Motor neuron (in vitro differentiated cells): ENCODE measurements at regions not wholly inside any gene's neighbourhood (a gene's known extent, or its start where the extent isn't known, plus 50 kb on each side); places are given as distances from the start of the nearest gene placed in this dataset.
A peak's percentile ranks its signal among the peaks of the same experiment; 100 is the strongest.
"Not testable (repeated sequence)": the region's sequence is repeated elsewhere in the genome, so short reads cannot be mapped to it uniquely, and the experiment has no call there.

Experiments
- ATAC-seq, 8 experiments: fragments of 200-7000 bp; cut with Tn5 transposase; replicated peaks in 6 of 8; 2 replicates each; pipeline ENCODE4 v1.8.0; 2021; ENCODE audit warnings: mild to moderate bottlenecking in 8 of 8, moderate library complexity in 8 of 8
- H3K27ac ChIP-seq, 2 donors: fragments of 250-450 bp; sonication (Bioruptor Pico); 2 replicates each; pipeline ENCODE4 v1.9.0; 2021; ENCODE audit warnings: antibody characterized with exemption in 2 of 2, mild to moderate bottlenecking in 2 of 2, moderate library complexity in 1 of 2
- H3K4me1 ChIP-seq, 2 donors: fragments of 250-450 bp; sonication (Bioruptor Pico); replicated peaks in 1 of 2; 2 replicates each; pipeline ENCODE4 v1.6.1; 2021; ENCODE audit warnings: antibody characterized with exemption in 2 of 2, mild to moderate bottlenecking in 2 of 2, moderate library complexity in 1 of 2
- H3K4me3 ChIP-seq, 5 donors: fragments of 250-450 bp; sonication (Bioruptor Pico); 2 replicates each; pipeline ENCODE4 v1.9.0; 2021; ENCODE audit warnings: antibody characterized with exemption in 5 of 5, mild to moderate bottlenecking in 5 of 5, moderate library complexity in 4 of 5
- WGBS, 10 experiments: fragments of 450-650 bp; shearing (Covaris generic); methylation state at CpG; one replicate each; pipeline ENCODE4 v1.0.0; 2022; 5-methylcytosine and 5-hydroxymethylcytosine counted together
- in situ Hi-C, 9 experiments: fragments of 400-800 bp; cut with MboI; loops; one replicate each; pipeline ENCODE4 v1.15.0; 2021; ENCODE audit warnings: low sequenced_read_pairs in 9 of 9, low pct_unique_long_range_greater_than_20kb in 2 of 9; ENCODE audit not compliant: unreplicated experiment in 9 of 9

DNA sequence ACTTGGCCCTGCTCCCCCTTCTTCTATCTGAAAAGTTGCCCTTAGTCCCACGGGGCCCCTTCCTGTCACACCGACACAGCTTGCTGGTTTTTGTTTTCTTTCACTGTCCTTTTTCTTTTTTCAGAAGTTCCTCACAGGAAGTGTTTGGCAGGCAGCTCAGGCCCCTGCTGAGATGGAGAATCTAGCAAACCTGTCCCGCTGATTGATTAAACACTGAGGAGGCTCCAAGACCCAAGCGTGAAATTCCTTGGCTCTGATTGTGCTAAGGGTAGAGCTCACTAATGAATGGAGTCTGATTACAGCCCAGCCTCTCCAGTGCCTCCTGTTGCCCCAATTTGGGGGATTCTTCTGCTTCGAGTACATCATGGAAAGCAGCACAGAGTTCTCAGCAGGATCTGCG, 365.9 kb upstream of the MEX3C start:
- no peak overlapping the region for H3K4me3 ChIP-seq
- in situ Hi-C loops: no loop called here
- ATAC-seq: no peak
- 0 to 83% (median 38%) methylated on average over 1 to 6 of the region's 6 CpGs; no CpG with 5 or more reads in 3 of the 10 experiments for WGBS, 10 experiments
- no peaks in the 10 kb centered on the region for H3K4me1 ChIP-seq
- H3K27ac ChIP-seq: no peak overlapping the region

DNA sequence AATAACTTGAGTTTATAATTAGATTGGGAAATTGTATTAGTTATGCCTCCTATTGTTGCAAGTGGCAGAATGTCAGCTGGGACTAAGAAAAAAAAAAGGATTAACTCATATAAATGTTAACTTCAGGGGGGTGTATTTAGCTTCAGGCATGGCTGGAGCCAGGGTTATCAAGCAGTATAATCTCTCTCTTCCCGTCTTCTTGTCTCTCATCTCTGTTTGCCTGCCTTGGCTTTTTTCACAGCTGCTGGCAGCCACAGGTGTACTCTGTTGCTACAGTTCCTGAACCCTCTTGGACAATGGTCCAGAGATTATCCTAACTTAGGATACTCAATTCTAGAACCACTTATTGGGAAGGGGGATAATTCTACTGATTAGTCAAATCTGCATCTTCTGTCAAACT, 370.7 kb upstream of the MEX3C start:
- H3K4me1 ChIP-seq: no peaks in the 10 kb centered on the region
- in situ Hi-C loops: no loop called here
- 20 to 100% (median 86%) methylated on average over 1 of the region's 1 CpG; no CpG with 5 or more reads in 7 of the 10 experiments for WGBS, 10 experiments

DNA sequence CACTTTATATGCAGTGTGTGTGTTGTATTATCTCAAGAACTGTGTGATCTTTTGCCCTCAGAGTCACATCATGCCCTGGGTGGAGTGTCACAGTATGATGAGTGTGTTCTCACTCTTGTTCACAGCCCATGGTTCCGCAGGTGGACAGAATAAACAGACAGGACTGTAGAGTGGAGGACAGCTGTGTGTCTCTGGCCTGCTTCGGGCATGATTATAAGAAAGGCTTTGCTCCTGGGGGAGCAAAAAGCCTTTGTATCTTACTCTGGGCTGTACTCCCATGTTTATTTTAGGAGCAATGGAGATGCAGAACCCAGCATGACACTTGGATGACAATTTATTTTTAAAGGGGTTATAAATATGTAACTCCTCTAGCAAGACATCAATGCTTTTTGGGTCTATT, 371.7 kb upstream of the MEX3C start:
- H3K4me3 ChIP-seq: no peak overlapping the region
- no peaks in the 10 kb centered on the region for H3K4me1 ChIP-seq
- in situ Hi-C loops: no loop called here
- H3K27ac ChIP-seq: no peak overlapping the region
- ATAC-seq: peak in 1 of 8 experiments; percentile 70
- 0 to 73% (median 17%) methylated on average over 1 to 2 of the region's 2 CpGs; no CpG with 5 or more reads in 3 of the 10 experiments for WGBS, 10 experiments

More for the DNA sequence above, 370.7 kb upstream of the MEX3C start:
- Histone ChIP-seq H3K4me3 (no peak overlapping the region), H3K27ac (no peak overlapping the region)
- ATAC-seq: no peak

DNA sequence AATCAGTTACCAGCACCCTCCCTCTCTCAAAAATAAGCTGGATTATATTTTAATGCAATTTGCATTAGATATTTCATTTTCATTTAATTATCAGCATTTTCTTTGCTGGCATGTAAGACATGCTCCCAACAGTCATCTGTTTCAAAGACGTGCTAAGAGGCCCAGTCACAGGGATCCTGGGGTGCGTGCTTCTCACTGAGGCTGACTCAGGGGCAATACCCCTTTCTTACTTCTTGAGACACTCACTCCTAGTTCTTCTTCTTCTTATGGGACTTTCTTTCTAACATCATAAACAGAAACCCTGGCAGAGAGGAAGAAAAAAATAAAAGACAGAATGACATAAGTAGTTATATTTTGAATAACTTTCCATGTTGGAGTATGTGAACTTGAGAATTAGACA, 372.1 kb upstream of the MEX3C start:
- no peak for ATAC-seq
- Histone ChIP-seq H3K4me3 (no peak overlapping the region), H3K4me1 (no peaks in the 10 kb centered on the region), H3K27ac (no peak overlapping the region)
- in situ Hi-C loops: no loop called here
- 0 to 100% (median 80%) methylated on average over 1 to 2 of the region's 2 CpGs; no CpG with 5 or more reads in 3 of the 10 experiments for WGBS, 10 experiments

DNA sequence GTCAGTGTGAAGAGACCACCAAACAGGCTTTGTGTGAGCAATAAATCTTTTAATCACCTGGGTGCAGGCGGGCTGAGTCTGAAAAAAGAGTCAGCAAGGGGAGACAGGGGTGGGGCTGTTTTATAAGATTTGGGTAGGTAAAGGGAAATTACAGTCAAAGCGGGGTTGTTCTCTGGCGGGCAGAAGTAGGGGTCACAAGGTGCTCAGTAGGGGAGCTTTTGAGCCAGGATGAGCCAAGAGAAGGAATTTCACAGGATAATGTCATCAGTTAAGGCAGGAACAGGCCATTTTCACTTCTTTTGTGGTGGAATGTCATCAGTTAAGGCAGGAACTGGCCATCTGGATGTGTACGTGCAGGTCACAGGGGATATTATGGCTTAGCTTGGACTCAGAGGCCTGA, 372.6 kb upstream of the MEX3C start:
- 0 to 89% (median 80%) methylated on average over 1 of the region's 4 CpGs; no CpG with 5 or more reads in 4 of the 10 experiments for WGBS, 10 experiments
- H3K4me3 ChIP-seq, in situ Hi-C loops, ATAC-seq, H3K27ac ChIP-seq, H3K4me1 ChIP-seq: not testable (repeated sequence)

DNA sequence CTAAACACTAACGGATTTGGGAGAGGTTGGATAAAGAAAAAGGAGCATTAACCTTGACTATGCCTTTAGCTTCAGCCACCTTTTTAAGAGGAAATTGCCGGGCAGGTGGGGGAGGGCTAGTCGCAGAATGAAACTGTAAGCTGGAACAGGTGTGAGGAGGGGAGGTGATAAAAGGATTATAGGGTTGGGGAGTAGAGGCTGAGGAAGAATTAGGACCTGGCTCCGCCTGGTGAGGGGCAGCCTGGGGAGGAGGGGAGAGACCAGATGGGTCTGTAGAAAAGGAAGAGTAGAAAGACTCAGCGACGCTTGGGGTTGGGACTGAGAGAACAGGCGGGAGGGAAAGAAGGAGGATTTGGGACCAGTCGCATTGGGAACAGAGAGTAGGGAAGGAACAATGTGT, 376.4 kb upstream of the MEX3C start:
- H3K4me3 ChIP-seq, H3K4me1 ChIP-seq, H3K27ac ChIP-seq, ATAC-seq, in situ Hi-C loops: not testable (repeated sequence)
- WGBS, 10 experiments: 0 to 100% (median 53%) methylated on average over 1 to 7 of the region's 8 CpGs; no CpG with 5 or more reads in 3 of the 10 experiments

DNA sequence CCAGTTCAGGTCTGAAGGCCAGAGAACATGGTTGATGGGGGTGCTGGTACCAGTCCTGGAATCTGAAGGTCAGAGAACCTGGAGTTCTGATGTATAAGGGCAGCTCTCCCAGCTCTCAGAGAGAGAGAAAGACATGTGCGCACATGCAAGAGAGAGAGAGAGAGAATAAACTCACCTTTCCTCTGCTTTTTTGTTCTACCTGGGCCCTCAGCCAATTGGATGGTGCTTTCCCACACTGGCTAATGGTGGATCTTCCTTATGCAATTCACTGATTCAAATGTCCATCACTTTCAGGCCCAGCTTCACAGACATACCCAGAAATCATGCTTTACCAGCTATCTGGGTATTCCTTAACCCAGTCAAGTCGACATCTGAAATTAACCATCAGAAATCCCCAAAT, 377.7 kb upstream of the MEX3C start:
- H3K4me1 ChIP-seq: no peaks in the 10 kb centered on the region
- 0 to 100% (median 81%) methylated on average over 1 to 2 of the region's 2 CpGs; no CpG with 5 or more reads in 2 of the 10 experiments for WGBS, 10 experiments
- no peak overlapping the region for H3K4me3 ChIP-seq
- in situ Hi-C loops: no loop called here
- no peak for ATAC-seq
- H3K27ac ChIP-seq: no peak overlapping the region

DNA sequence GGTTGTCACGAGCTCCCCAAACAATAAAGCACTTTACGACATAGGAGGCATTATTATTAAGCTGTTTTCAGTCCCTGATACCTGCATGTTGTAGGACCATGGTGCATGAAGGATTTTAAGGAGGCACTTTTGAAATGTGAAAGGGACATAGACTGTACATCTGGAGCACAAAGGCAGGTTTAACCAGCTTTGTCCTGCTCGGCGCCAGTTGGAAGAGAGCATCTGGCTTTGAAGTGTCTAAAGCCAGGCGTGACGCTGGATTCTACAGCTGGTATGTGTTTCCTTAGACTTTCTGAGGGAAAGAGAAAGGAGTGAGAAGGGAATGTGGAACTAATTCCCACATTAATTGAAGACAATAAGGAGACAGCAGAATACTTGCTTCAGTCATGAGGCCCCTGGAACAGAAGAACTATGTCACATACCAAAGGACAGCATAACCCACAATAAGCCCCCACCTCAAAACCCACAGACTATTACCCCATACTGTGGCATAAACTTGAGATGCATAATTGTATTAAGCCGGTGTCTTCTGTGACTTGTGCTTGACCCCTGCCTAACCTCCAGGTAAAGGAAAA, 381.0 kb upstream of the MEX3C start:
- no peak overlapping the region for H3K4me3 ChIP-seq
- in situ Hi-C loops: no loop called here
- 0 to 95% (median 79%) methylated on average over 1 to 7 of the region's 7 CpGs for WGBS, 10 experiments
- ATAC-seq: no peak
- H3K27ac ChIP-seq: no peak overlapping the region
- no peaks in the 10 kb centered on the region for H3K4me1 ChIP-seq

DNA sequence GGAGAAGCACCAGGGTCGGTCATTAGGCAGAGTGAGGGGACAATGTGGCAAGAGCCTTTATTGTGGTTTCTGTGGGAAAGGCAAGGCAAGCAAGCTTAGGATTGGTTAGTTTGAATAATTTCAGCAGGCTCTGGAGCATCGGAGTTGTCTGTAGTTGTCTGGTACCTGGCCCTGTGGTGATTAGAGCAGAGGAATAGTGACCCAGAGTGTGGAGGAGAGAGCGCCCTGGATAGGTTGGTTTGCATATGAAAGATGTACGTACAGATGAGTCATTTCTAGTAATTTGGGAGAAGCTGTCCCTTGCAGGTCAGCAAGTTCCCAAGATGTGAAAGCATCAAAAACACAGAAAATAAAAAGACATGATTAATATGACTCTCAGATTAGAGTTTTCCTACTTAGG, 383.1 kb upstream of the MEX3C start:
- in situ Hi-C loops: no loop called here
- WGBS, 10 experiments: 0 to 88% (median 67%) methylated on average over 1 to 4 of the region's 4 CpGs; no CpG with 5 or more reads in 3 of the 10 experiments
- no peak for ATAC-seq

DNA sequence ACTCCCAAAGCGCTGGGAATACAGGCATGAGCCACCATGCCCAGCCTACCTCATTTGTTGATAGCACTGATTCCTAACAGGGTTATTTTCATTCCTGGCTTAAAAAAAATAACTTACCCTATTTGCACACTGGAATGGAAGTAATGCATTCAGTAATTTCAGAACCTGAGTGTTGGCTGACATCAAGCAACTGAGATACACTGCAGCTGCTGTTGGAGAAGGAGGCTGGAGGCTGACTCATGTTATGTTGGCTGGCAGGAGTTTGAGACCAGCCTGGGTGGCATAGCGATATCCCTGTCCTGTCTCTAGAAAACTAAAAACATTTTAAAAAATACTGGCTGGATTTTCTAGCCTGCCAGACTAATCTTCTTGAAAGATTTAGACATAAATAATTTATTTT, 385.1 kb upstream of the MEX3C start:
- 0 to 100% (median 43%) methylated on average over 1 to 2 of the region's 2 CpGs; no CpG with 5 or more reads in 3 of the 10 experiments for WGBS, 10 experiments
- no peak overlapping the region for H3K27ac ChIP-seq
- H3K4me3 ChIP-seq: no peak overlapping the region
- in situ Hi-C loops: no loop called here
- no peak for ATAC-seq
- no peaks in the 10 kb centered on the region for H3K4me1 ChIP-seq

More for the DNA sequence above, 383.1 kb upstream of the MEX3C start:
- Histone ChIP-seq H3K4me1 (no peaks in the 10 kb centered on the region), H3K4me3 (no peak overlapping the region), H3K27ac (no peak overlapping the region)

DNA sequence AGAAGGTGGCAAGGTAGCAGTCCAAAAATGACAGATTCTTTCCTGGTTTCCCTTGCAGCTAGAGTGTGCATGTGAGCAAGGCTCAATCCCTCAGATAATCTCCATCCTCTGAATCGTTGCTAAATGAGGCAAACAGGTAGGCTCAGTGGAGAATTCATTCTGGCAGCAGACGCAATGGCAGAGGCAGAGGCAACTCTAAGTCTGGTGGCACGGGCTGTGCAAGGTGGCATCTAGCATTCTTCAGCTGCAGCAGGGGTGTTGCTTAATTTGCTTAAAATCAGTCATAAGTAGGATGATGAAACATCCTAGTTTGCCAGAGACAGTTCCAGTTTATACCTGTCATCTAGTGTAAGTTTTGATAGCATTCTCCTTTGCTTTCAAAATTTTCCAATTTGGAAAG, 391.1 kb upstream of the MEX3C start:
- H3K4me3 ChIP-seq: no peak overlapping the region
- H3K4me1 ChIP-seq: peaks cover 0 to 3% of the 10 kb centered on the region in 2 donors
- WGBS, 10 experiments: 0 to 100% (median 60%) methylated on average over 1 to 3 of the region's 3 CpGs; no CpG with 5 or more reads in 1 of the 10 experiments
- H3K27ac ChIP-seq: no peak overlapping the region
- in situ Hi-C loops: no loop called here
- ATAC-seq: no peak

DNA sequence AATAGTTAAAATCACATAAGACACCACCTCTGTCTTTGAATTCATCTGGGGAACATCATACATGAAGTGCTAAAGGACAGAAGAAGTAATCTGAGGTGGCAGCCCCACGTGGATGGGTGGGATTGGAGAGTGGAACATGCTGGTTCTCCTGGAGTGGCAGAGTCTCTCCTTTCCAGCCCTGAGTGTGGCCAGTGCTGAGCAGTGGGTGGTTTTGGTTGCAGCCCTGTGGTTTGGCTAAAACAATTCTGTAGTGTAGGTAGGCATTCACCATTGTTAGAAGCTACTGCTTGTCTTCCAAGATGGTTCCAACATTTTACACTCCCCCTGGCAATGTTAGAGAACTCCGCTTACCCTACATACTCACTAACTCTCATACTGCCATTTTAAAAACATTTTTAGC, 396.4 kb upstream of the MEX3C start:
- ATAC-seq: no peak
- in situ Hi-C loops: no loop called here
- Histone ChIP-seq H3K4me1 (no peaks in the 10 kb centered on the region), H3K4me3 (no peak overlapping the region), H3K27ac (no peak overlapping the region)
- 17 to 100% (median 71%) methylated on average over 1 to 2 of the region's 2 CpGs; no CpG with 5 or more reads in 1 of the 10 experiments for WGBS, 10 experiments

DNA sequence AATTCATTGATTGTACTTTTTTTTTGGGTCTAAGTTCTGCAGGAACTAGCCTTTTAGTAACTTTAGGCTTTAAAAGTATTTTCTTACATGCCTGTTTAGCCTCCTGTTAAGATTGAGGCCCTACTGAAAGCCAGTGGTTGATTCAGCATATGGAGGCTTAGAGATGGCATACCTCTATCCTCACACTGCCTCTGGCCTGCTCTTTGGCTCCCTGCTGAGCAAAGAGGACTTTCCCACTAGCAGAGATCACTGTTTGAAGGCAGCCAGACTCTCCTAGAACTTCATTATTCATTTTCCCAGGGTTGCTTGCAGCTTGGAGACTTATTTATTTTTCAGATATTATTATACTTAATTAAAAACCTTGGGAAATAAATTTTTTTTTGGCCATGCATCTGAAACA, 405.6 kb upstream of the MEX3C start:
- Histone ChIP-seq H3K27ac (no peak overlapping the region), H3K4me3 (no peak overlapping the region), H3K4me1 (no peaks in the 10 kb centered on the region)
- in situ Hi-C loops: no loop called here
- ATAC-seq: no peak

DNA sequence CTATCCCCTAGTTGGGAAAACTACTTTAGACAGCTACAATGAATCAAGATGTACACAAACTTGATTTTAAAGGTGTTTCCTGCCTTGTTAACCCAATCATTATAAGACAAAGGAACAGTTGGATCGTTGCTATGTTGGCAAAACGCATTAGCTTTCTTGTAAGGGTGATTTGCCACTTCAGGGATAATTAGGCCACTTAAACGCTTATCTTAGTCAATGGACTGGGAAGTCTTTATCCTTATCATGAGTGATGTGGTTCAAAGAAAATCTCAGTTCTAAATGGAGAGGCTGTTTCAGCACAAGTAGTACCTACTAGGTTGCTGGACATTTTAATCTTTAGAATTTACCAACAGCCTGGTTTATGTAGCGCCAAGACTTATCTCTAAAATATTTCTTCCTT, 406.1 kb upstream of the MEX3C start:
- WGBS, 10 experiments: 8 to 96% (median 69%) methylated on average over 2 to 4 of the region's 4 CpGs; no CpG with 5 or more reads in 1 of the 10 experiments
- no peak for ATAC-seq
- Histone ChIP-seq H3K27ac (no peak overlapping the region), H3K4me3 (no peak overlapping the region), H3K4me1 (no peaks in the 10 kb centered on the region)
- in situ Hi-C loops: no loop called here
